ENCODE measurements at regions not wholly inside any gene's neighbourhood (a gene's known extent, or its start where the extent isn't known, plus 50 kb on each side); places are given as distances from the start of the nearest gene placed in this dataset.

GRCh38 chr2:160810406-160810805 is 316.8 kb upstream of the RBMS1 start:
- no peak for TF ChIP-seq CTCF (IDR thresholded peaks at IDR 0.05)
- no peak for TF ChIP-seq TCF7L2 (IDR thresholded peaks at IDR 0.05; ENCODE audit: low read depth, low read length)
- no peak for TF ChIP-seq SIN3A (IDR thresholded peaks at IDR 0.05; ENCODE audit: borderline replicate concordance, insufficient read depth, low read depth, low read length)

All from Panc1 (cell line).